ENCODE measurements at regions not wholly inside any gene's neighbourhood (a gene's known extent, or its start where the extent isn't known, plus 50 kb on each side); places are given as distances from the start of the nearest gene placed in this dataset.

DNA sequence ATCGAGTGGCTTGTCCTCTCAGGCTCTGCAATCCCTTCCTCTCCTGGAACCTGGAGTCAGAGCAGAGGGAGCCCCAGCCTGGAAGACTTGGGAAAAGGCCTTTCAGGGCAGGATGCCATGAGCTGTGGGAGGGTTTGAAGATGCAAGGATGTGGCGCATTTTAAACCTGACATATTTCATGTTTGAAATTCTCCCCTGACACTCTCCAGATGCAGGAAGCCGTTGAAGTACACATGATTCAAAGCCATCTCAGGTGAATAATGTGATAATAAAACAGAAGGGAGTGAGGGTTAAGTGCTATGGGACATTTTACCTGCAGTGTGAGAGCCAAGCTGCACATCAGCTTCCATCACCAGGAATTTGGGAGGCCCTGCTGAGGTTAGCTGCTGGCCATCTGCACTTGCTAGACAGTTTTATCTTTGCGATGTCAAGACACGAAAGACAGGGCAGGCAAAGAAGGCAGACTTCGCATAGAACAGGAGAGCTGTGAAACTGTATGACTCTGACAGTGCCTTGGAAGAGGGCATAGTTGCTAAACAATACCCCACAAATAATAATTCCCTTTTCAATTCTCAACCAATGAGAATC lies 159.1 kb upstream of the GDF10 start:
- intact Hi-C loops (cut with micrococcal nuclease) = no loop called here
- Mint-ChIP-seq H3K9me3 (ENCODE audit: unreplicated experiment) (peaks cover 7% of the 10 kb centered on the region), H3K36me3 (ENCODE audit: insufficient read depth, unreplicated experiment) (no peaks in the 10 kb centered on the region), H3K4me1 (ENCODE audit: insufficient read depth, unreplicated experiment) (no peaks in the 10 kb centered on the region), H3K4me3 (ENCODE audit: unreplicated experiment) (no peak overlapping the region), H3K27me3 (ENCODE audit: insufficient read depth, unreplicated experiment) (no peaks in the 10 kb centered on the region), H3K27ac (ENCODE audit: low read depth, unreplicated experiment) (no peak overlapping the region)
- DNase-seq (ENCODE audit: unreplicated experiment) = no peak
- ChIA-PET POLR2A (no interaction called here), CTCF (interaction anchor here (0.6 to 0.7 kb wide), 2 partner anchors 80 to 86 kb away, joined by 3 to 4 read pairs; no protein-coding TSS in a partner anchor)
- TF ChIP-seq, protein P1, sequence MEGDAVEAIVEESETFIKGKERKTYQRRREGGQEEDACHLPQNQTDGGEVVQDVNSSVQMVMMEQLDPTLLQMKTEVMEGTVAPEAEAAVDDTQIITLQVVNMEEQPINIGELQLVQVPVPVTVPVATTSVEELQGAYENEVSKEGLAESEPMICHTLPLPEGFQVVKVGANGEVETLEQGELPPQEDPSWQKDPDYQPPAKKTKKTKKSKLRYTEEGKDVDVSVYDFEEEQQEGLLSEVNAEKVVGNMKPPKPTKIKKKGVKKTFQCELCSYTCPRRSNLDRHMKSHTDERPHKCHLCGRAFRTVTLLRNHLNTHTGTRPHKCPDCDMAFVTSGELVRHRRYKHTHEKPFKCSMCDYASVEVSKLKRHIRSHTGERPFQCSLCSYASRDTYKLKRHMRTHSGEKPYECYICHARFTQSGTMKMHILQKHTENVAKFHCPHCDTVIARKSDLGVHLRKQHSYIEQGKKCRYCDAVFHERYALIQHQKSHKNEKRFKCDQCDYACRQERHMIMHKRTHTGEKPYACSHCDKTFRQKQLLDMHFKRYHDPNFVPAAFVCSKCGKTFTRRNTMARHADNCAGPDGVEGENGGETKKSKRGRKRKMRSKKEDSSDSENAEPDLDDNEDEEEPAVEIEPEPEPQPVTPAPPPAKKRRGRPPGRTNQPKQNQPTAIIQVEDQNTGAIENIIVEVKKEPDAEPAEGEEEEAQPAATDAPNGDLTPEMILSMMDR (IDR thresholded peaks at IDR 0.05; ENCODE audit: unreplicated experiment) = no peak
- no TSS peak for BruUV-seq (replicated peaks)

DNA sequence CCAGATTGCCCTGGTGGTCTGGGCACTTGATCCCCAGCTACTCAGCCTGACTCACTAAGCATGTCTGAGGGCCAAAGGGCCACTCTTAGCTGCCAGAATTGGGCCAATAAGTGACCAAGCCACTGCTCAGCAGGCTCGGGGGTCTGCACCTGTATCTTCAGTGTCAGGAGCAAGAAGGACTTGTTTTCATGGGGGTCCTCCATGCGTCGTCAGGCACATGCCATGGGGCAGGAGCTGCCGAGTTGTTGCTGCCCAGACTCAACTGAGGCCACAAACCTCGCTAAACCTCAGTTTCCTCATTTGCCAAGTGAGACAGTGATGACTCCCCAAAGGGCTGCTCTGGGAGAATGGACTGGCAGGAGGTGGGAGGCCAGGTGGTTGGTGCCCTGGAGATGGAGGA lies 158.6 kb upstream of the GDF10 start:
- Mint-ChIP-seq H3K27me3 (ENCODE audit: insufficient read depth, unreplicated experiment) (no peaks in the 10 kb centered on the region), H3K9me3 (ENCODE audit: unreplicated experiment) (peaks cover 6% of the 10 kb centered on the region), H3K4me1 (ENCODE audit: insufficient read depth, unreplicated experiment) (no peaks in the 10 kb centered on the region), H3K27ac (ENCODE audit: low read depth, unreplicated experiment) (no peak overlapping the region), H3K4me3 (ENCODE audit: unreplicated experiment) (no peak overlapping the region), H3K36me3 (ENCODE audit: insufficient read depth, unreplicated experiment) (no peaks in the 10 kb centered on the region)
- TF ChIP-seq, protein P1 (IDR thresholded peaks at IDR 0.05; ENCODE audit: unreplicated experiment) = no peak
- no TSS peak for BruUV-seq (replicated peaks)
- ChIA-PET POLR2A (no interaction called here), CTCF (interaction anchor here (0.7 kb wide), 1 partner anchor 79 kb away, joined by 3 read pairs; no protein-coding TSS in a partner anchor)
- intact Hi-C loops (cut with micrococcal nuclease) = no loop called here
- no peak for DNase-seq (ENCODE audit: unreplicated experiment)

DNA sequence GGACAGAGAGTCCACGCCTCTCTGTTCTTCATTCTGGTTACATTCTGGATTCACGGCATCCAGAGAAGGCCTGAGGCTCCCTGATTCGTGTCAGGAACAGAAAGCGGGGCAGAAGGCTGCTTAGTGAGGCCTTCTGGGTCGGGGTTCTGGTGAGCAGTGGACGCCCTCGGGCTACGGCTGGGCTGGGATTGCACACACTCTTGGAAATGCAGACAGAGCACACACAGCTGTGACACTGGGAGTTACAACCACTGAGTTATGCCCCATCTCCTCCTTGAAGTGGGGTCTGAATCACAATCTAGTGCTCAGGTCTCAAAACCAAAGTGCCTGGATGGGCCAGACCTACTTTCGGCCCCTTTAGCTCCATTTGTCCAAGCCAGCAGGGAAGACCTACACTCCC lies 156.9 kb upstream of the GDF10 start:
- no peaks in the 10 kb centered on the region for H3K36me3 Mint-ChIP-seq (ENCODE audit: insufficient read depth, unreplicated experiment)
- H3K27me3 Mint-ChIP-seq (ENCODE audit: insufficient read depth, unreplicated experiment) = no peaks in the 10 kb centered on the region
- ChIA-PET POLR2A (interaction anchor here (0.5 kb wide), 1 partner anchor 10 kb away, joined by 3 read pairs; no protein-coding TSS in a partner anchor), CTCF (interaction anchor here (0.9 to 1.2 kb wide), 2 partner anchors 10 to 119 kb away, joined by 3 to 4 read pairs; no protein-coding TSS in a partner anchor)
- TF ChIP-seq, protein P1 (IDR thresholded peaks at IDR 0.05; ENCODE audit: unreplicated experiment) = no peak
- DNase-seq (ENCODE audit: unreplicated experiment) = no peak
- intact Hi-C loops (cut with micrococcal nuclease) = no loop called here
- no peak overlapping the region for H3K4me3 Mint-ChIP-seq (ENCODE audit: unreplicated experiment)
- H3K4me1 Mint-ChIP-seq (ENCODE audit: insufficient read depth, unreplicated experiment) = no peaks in the 10 kb centered on the region
- no peak overlapping the region for H3K27ac Mint-ChIP-seq (ENCODE audit: low read depth, unreplicated experiment)
- H3K9me3 Mint-ChIP-seq (ENCODE audit: unreplicated experiment) = no peaks in the 10 kb centered on the region
- BruUV-seq (replicated peaks) = no TSS peak

DNA sequence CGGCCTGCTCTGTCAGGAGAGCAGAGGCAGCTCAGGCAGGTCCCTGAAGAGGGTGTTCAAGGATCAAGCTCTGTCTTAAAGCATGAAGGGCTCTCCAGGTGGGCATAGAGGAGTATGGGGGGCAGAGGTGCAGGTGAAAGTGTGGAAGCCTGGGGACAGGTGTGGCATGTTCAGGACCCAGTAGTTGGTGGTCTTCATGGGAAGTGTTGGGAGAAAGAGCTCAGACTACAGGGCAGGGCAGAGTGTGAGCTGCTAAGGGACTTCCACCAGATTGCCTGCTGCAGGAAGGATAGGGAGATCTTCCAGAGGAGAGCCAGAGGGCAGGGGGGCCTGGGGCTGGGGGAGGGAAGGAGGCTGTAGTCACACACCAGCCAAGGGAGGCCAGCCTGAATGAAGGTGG lies 156.5 kb upstream of the GDF10 start:
- no TSS peak for BruUV-seq (replicated peaks)
- Mint-ChIP-seq H3K9me3 (ENCODE audit: unreplicated experiment) (no peaks in the 10 kb centered on the region), H3K36me3 (ENCODE audit: insufficient read depth, unreplicated experiment) (no peaks in the 10 kb centered on the region), H3K4me1 (ENCODE audit: insufficient read depth, unreplicated experiment) (no peaks in the 10 kb centered on the region), H3K4me3 (ENCODE audit: unreplicated experiment) (no peak overlapping the region), H3K27me3 (ENCODE audit: insufficient read depth, unreplicated experiment) (no peaks in the 10 kb centered on the region), H3K27ac (ENCODE audit: low read depth, unreplicated experiment) (no peak overlapping the region)
- ChIA-PET CTCF (interaction anchor here (0.9 to 1.2 kb wide), 2 partner anchors 10 to 119 kb away, joined by 3 to 4 read pairs; no protein-coding TSS in a partner anchor), POLR2A (interaction anchor here (0.5 kb wide), 1 partner anchor 9 kb away, joined by 3 read pairs; no protein-coding TSS in a partner anchor)
- TF ChIP-seq, protein P1 (IDR thresholded peaks at IDR 0.05; ENCODE audit: unreplicated experiment) = no peak
- DNase-seq (ENCODE audit: unreplicated experiment) = no peak
- intact Hi-C loops (cut with micrococcal nuclease) = no loop called here
